GM12878 (cell line): ENCODE measurements at regions not wholly inside any gene's neighbourhood (a gene's known extent, or its start where the extent isn't known, plus 50 kb on each side); places are given as distances from the start of the nearest gene placed in this dataset.

Experiments used
- ATAC-seq: fragments of 200-7000 bp; cut with Tn5 transposase; 3 replicates; pipeline ENCODE4 v1.9.1; 2020; ENCODE audit warnings: mild to moderate bottlenecking, moderate library complexity
- BruUV-seq: library from RNA; stranded (reverse); fragments of 400-500 nt; replicated peaks from 2 replicates; lab custom pipeline; 2021; lab: Mats Ljungman, UMichigan
- CTCF ChIA-PET: fragments of 300-600 bp; sonication (Branson Sonifier 250); formaldehyde crosslinking; extraction: SDS; loops from one replicate; lab custom pipeline; 2021; ENCODE audit warnings: inconsistent platforms; lab: Yijun Ruan, JAX
- POLR2A ChIA-PET: fragments of 350-600 bp; formaldehyde crosslinking; extraction: SDS; loops from one replicate; lab custom pipeline; 2021; ENCODE audit warnings: inconsistent platforms; lab: Charles Lee
- RAD21 ChIA-PET: fragments of 300-600 bp; sonication (Branson Sonifier 250); formaldehyde crosslinking; loops from one replicate; lab custom pipeline; 2023; ENCODE audit warnings: antibody characterized with exemption; ENCODE audit not compliant: unreplicated experiment; lab: Charles Lee
- SMC1A ChIA-PET: fragments of 300-600 bp; sonication (Branson Sonifier 250); formaldehyde crosslinking; loops from one replicate; lab custom pipeline; 2023; ENCODE audit not compliant: unreplicated experiment, uncharacterized antibody; lab: Charles Lee
- DNase-seq: peaks from one replicate; pipeline ENCODE4 v3.0.0-alpha.2; 2011; ENCODE audit warnings: low read depth, low spot score
- FAIRE-seq: peaks from 3 replicates; lab custom pipeline; 2011; peaks lifted over from hg19 to GRCh38; lab: Jason Lieb, UNC
- H2AFZ ChIP-seq: 2 replicates; pipeline ENCODE4 v1.6.0; 2011; ENCODE audit warnings: low read depth, low read length, control low read depth; ENCODE audit not compliant: control insufficient read depth
- H3K27ac ChIP-seq: 2 replicates; pipeline ENCODE4 v1.5.1; 2011; ENCODE audit warnings: control low read depth; ENCODE audit not compliant: control insufficient read depth, insufficient read depth
- H3K27me3 ChIP-seq, 2 experiments: replicated peaks in 1 of 2; 2 replicates each; pipeline versions ENCODE4 v1.6.0 to v1.6.1; 2011; ENCODE audit warnings: low read length in 1 of 2; ENCODE audit not compliant: control insufficient read depth in 2 of 2, insufficient read depth in 2 of 2
- H3K36me3 ChIP-seq, 2 experiments: 2 replicates each; pipeline ENCODE4 v1.5.1; 2011; ENCODE audit warnings: low read length in 1 of 2; ENCODE audit not compliant: control insufficient read depth in 2 of 2, insufficient read depth in 2 of 2
- H3K4me1 ChIP-seq: 2 replicates; pipeline ENCODE4 v1.6.1; 2011; ENCODE audit warnings: mild to moderate bottlenecking, low read length, moderate library complexity, mixed read lengths; ENCODE audit not compliant: control insufficient read depth, insufficient read depth
- H3K4me2 ChIP-seq: 2 replicates; pipeline ENCODE4 v1.6.0; 2011; ENCODE audit warnings: control low read depth; ENCODE audit not compliant: control insufficient read depth, insufficient read depth
- H3K4me3 ChIP-seq: fragments of 200-600 bp; sonication (generic); 2 replicates; pipeline ENCODE4 v1.5.1; 2016
- H3K79me2 ChIP-seq: 2 replicates; pipeline ENCODE4 v1.6.0; 2011; ENCODE audit warnings: low read length; ENCODE audit not compliant: control insufficient read depth, insufficient read depth
- H3K9ac ChIP-seq: 2 replicates; pipeline ENCODE4 v1.8.0; 2011; ENCODE audit warnings: low read length, control low read depth, mixed read lengths; ENCODE audit not compliant: control insufficient read depth, insufficient read depth
- H3K9me3 ChIP-seq: replicated peaks from 3 replicates; pipeline ENCODE4 v1.5.1; 2011; ENCODE audit warnings: mild to moderate bottlenecking, low read length; ENCODE audit not compliant: control insufficient read depth, insufficient read depth
- H4K20me1 ChIP-seq: 2 replicates; pipeline ENCODE4 v1.6.0; 2011; ENCODE audit not compliant: control insufficient read depth, insufficient read depth
- BACH1 ChIP-seq: fragments of 450-650 bp; IDR thresholded peaks from 2 replicates; pipeline ENCODE4 v1.6.1; 2017; ENCODE audit warnings: mild to moderate bottlenecking, borderline replicate concordance
- BMI1 ChIP-seq: fragments of 450-650 bp; IDR thresholded peaks from 2 replicates; pipeline ENCODE4 v1.6.1; 2016; ENCODE audit warnings: mild to moderate bottlenecking, moderate library complexity, borderline replicate concordance
- CBX5 ChIP-seq: sonication (generic); IDR thresholded peaks from 2 replicates; pipeline ENCODE4 v1.6.1; 2016; ENCODE audit warnings: low read depth, moderate library complexity, mild to moderate bottlenecking, inconsistent platforms
- CTCF ChIP-seq, 3 experiments: IDR thresholded peaks in 2 of 3; conservative IDR thresholded peaks in 1 of 3; 2 replicates each; pipeline ENCODE4 v1.5.1; 2011; ENCODE audit warnings: low read depth in 3 of 3, low read length in 3 of 3, mild to moderate bottlenecking in 3 of 3, control low read depth in 2 of 3, moderate library complexity in 2 of 3, inconsistent platforms in 1 of 3, mixed read lengths in 1 of 3; ENCODE audit not compliant: control insufficient read depth in 2 of 3, insufficient read depth in 1 of 3; ENCODE audit errors: extremely low read depth in 1 of 3
- HCFC1 ChIP-seq: fragments of 150-350 bp; IDR thresholded peaks from 2 replicates; pipeline ENCODE4 v1.6.1; 2014; ENCODE audit warnings: low read length
- HDAC6 ChIP-seq: fragments of 200-600 bp; sonication (generic); IDR thresholded peaks from one replicate; pipeline ENCODE4 v1.8.0; 2017; ENCODE audit warnings: antibody characterized with exemption; ENCODE audit not compliant: unreplicated experiment
- LARP7 ChIP-seq: fragments of 450-650 bp; IDR thresholded peaks from 2 replicates; pipeline ENCODE4 v1.6.1; 2017; ENCODE audit warnings: mild to moderate bottlenecking
- NBN ChIP-seq: fragments of 450-650 bp; IDR thresholded peaks from 2 replicates; pipeline ENCODE4 v1.6.1; 2016
- POLR2A ChIP-seq: IDR thresholded peaks from 2 replicates; pipeline ENCODE4 v1.6.1; 2011; ENCODE audit warnings: low read depth, mild to moderate bottlenecking, low read length
- RAD21 ChIP-seq: IDR thresholded peaks from 2 replicates; pipeline ENCODE4 v1.6.1; 2011; ENCODE audit warnings: mild to moderate bottlenecking, low read depth, low read length, moderate library complexity; ENCODE audit not compliant: insufficient read depth
- RELA ChIP-seq: fragments of 450-650 bp; IDR thresholded peaks from 2 replicates; pipeline ENCODE4 v1.8.0; 2014; ENCODE audit warnings: borderline replicate concordance; ENCODE audit not compliant: partially characterized antibody
- SMARCA5 ChIP-seq: fragments of 450-650 bp; IDR thresholded peaks from 2 replicates; pipeline ENCODE4 v1.6.1; 2017; ENCODE audit warnings: mild to moderate bottlenecking
- WRNIP1 ChIP-seq: IDR thresholded peaks from 2 replicates; pipeline ENCODE4 v1.6.1; 2011; ENCODE audit warnings: low read depth, low read length, improper control_type of control experiment, borderline replicate concordance
- ZNF592 ChIP-seq: fragments of 450-650 bp; IDR thresholded peaks from 2 replicates; pipeline ENCODE4 v1.6.1; 2017; ENCODE audit warnings: mild to moderate bottlenecking, moderate library complexity
- WGBS: methylation state at CpG from one replicate; pipeline ENCODE4 v1.1.6; 2016; ENCODE audit warnings: low lambda C conversion rate; ENCODE audit not compliant: insufficient replicate concordance, insufficient coverage; ENCODE audit errors: missing lambda C conversion rate; 5-methylcytosine and 5-hydroxymethylcytosine counted together
- in situ Hi-C: fragments of 300-500 bp; cut with MboI; formaldehyde crosslinking; loops from 9 replicates; pipeline ENCODE4 v1.14.3; 2018; ENCODE audit warnings: mixed read lengths
- intact Hi-C: fragments of 100-400 bp; cut with micrococcal nuclease; formaldehyde crosslinking; loops from one replicate; pipeline ENCODE4 v1.14.2; 2022; ENCODE audit not compliant: unreplicated experiment

- RAD21 ChIA-PET = no interaction called here
Measured at GRCh38 chr17:52885882-52886281, 727.4 kb upstream of the CA10 start.

More at GRCh38 chr17:52885882-52886281, 727.4 kb upstream of the CA10 start:
- FAIRE-seq (no peak), DNase-seq (no peak), ATAC-seq (no peak)
- TF ChIP-seq POLR2A (no peak), ZNF592 (no peak), HDAC6 (no peak), HCFC1 (no peak), CTCF (IDR thresholded peaks at IDR 0.05 in 2 of 3, conservative IDR thresholded peaks at IDR 0.05 in 1 of 3; ENCODE audit: control insufficient read depth in 2 of 3, extremely low read depth in 1 of 3, insufficient read depth in 1 of 3, low read depth in 3 of 3, low read length in 3 of 3) (no peak), RAD21 (no peak), RELA (no peak), BACH1 (no peak), SMARCA5 (no peak), LARP7 (no peak), NBN (no peak), WRNIP1 (no peak), BMI1 (no peak), CBX5 (no peak)
- no peaks in the 10 kb centered on the region for H4K20me1 ChIP-seq
- H3K9ac ChIP-seq = no peak overlapping the region
- H3K79me2 ChIP-seq = no peaks in the 10 kb centered on the region
- H3K4me3 ChIP-seq = no peak overlapping the region
- H3K27me3 ChIP-seq = no peaks in the 10 kb centered on the region
- in situ Hi-C loops = no loop called here
- no peak overlapping the region for H3K4me2 ChIP-seq
- no peaks in the 10 kb centered on the region for H3K36me3 ChIP-seq
- H3K27ac ChIP-seq = no peak overlapping the region
- 44% methylated on average over 4 of the region's 4 CpGs for WGBS
- ChIA-PET SMC1A (no interaction called here), POLR2A (no interaction called here), CTCF (no interaction called here)
- intact Hi-C loops = no loop called here
- H3K9me3 ChIP-seq = no peaks in the 10 kb centered on the region
- H3K4me1 ChIP-seq = no peaks in the 10 kb centered on the region
- H2AFZ ChIP-seq = no peak overlapping the region
- BruUV-seq = no TSS peak
